GM06990 (cell line): ENCODE measurements at regions not wholly inside any gene's neighbourhood (a gene's known extent, or its start where the extent isn't known, plus 50 kb on each side); places are given as distances from the start of the nearest gene placed in this dataset.

Source experiments
- DNase-seq: peaks from one replicate; pipeline ENCODE4 v3.0.0-alpha.2; 2011; ENCODE audit not compliant: insufficient read length; ENCODE audit errors: extremely low read depth
- H3K27me3 ChIP-seq: replicated peaks from 2 replicates; pipeline ENCODE4 v1.6.0; 2011; ENCODE audit warnings: low read length; ENCODE audit not compliant: control insufficient read depth, insufficient read depth
- H3K36me3 ChIP-seq: 2 replicates; pipeline ENCODE4 v1.5.1; 2011; ENCODE audit warnings: low read length; ENCODE audit not compliant: control insufficient read depth, insufficient read depth
- H3K4me3 ChIP-seq: replicated peaks from 2 replicates; pipeline ENCODE4 v1.5.1; 2011; ENCODE audit warnings: low read depth, mild to moderate bottlenecking, control low read depth, low read length
- TF ChIP-seq, protein P1 (sequence below): IDR thresholded peaks from 2 replicates; pipeline ENCODE4 v1.5.1; 2011; ENCODE audit warnings: low read length, control low read depth, mild to moderate bottlenecking, inconsistent platforms; ENCODE audit not compliant: insufficient read depth, poor library complexity, severe bottlenecking

DNA sequence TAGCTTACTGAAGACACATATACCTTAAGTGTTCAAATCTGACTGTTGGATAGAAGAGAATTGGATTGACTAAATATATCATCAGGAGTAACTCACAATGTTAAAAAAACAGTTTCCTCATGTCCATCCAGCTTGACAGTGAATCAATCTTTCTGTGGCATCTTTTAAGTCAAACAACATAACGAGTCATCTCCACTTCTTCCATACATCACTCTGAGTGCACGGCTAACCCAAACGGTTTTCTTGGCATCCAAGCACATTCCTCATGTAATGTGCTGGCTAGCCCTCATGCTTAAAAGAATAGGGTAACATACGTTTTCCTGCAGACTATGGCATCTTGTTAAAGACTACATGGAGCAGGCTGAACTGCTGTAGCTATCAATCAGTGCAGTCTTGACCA, 291.5 kb upstream of the TRPC7 start:
- DNase-seq: no peak
- Histone ChIP-seq H3K4me3 (no peak overlapping the region), H3K36me3 (no peaks in the 10 kb centered on the region), H3K27me3 (no peaks in the 10 kb centered on the region)
- TF ChIP-seq, protein P1, sequence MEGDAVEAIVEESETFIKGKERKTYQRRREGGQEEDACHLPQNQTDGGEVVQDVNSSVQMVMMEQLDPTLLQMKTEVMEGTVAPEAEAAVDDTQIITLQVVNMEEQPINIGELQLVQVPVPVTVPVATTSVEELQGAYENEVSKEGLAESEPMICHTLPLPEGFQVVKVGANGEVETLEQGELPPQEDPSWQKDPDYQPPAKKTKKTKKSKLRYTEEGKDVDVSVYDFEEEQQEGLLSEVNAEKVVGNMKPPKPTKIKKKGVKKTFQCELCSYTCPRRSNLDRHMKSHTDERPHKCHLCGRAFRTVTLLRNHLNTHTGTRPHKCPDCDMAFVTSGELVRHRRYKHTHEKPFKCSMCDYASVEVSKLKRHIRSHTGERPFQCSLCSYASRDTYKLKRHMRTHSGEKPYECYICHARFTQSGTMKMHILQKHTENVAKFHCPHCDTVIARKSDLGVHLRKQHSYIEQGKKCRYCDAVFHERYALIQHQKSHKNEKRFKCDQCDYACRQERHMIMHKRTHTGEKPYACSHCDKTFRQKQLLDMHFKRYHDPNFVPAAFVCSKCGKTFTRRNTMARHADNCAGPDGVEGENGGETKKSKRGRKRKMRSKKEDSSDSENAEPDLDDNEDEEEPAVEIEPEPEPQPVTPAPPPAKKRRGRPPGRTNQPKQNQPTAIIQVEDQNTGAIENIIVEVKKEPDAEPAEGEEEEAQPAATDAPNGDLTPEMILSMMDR: no peak

GRCh38 chr5:136655468-136655867, 290.1 kb upstream of the TRPC7 start:
- no peak overlapping the region for H3K4me3 ChIP-seq
- no peaks in the 10 kb centered on the region for H3K36me3 ChIP-seq
- TF ChIP-seq, protein P1: no peak
- no peaks in the 10 kb centered on the region for H3K27me3 ChIP-seq
- DNase-seq: no peak

GRCh38 chr5:136646915-136647314, 281.6 kb upstream of the TRPC7 start:
- no peak for DNase-seq
- no peak overlapping the region for H3K4me3 ChIP-seq
- TF ChIP-seq, protein P1: no peak
- H3K36me3 ChIP-seq: no peaks in the 10 kb centered on the region
- no peaks in the 10 kb centered on the region for H3K27me3 ChIP-seq

DNA sequence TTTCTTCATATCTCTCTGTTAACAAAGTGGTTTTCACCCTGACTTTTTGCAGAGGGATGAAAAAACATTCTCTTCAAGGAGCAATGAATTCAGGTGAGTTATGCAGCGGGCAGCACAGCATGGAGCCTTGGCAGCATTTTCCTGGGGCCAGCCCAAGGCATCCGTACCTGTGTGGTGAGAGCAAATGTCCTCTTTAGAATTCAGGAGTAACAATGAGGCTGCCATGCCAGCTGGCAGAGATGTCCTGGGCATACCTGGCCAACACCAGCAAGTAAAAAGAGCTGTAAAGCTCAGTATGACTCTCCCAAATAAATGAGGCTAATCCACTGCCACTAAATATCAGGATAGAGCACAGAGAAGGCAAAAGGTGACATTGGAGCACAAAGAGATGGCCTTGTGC, 277.6 kb upstream of the TRPC7 start:
- Histone ChIP-seq H3K27me3 (no peaks in the 10 kb centered on the region), H3K36me3 (no peaks in the 10 kb centered on the region), H3K4me3 (no peak overlapping the region)
- TF ChIP-seq, protein P1: no peak
- no peak for DNase-seq

DNA sequence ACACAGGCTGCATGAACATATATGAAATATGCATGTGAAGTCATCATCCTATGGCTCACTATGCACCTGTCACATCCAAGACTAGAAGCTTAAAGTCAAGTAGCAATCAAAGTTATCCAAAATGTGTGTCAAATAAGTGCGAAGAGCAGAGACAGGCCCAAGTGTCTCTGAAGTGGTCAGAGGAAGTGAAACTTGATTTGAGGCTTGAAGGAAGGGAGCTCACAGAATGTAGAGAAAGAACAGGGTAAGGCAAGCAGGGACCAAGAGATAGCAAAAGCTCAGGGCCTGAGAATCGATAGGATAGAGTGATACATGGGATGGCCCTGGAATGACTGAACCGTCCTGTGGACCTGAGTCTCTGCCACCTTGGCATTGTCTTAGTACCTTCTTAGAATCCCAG, 274.3 kb upstream of the TRPC7 start:
- DNase-seq: no peak
- TF ChIP-seq, protein P1: no peak
- H3K27me3 ChIP-seq: no peaks in the 10 kb centered on the region
- H3K36me3 ChIP-seq: no peaks in the 10 kb centered on the region
- no peak overlapping the region for H3K4me3 ChIP-seq

GRCh38 chr5:136638084-136638483, 272.7 kb upstream of the TRPC7 start:
- H3K27me3 ChIP-seq: no peaks in the 10 kb centered on the region

More at GRCh38 chr5:136638084-136638483, 272.7 kb upstream of the TRPC7 start:
- no peak for DNase-seq
- no peaks in the 10 kb centered on the region for H3K36me3 ChIP-seq
- TF ChIP-seq, protein P1: no peak
- no peak overlapping the region for H3K4me3 ChIP-seq
